ENCODE measurements at regions not wholly inside any gene's neighbourhood (a gene's known extent, or its start where the extent isn't known, plus 50 kb on each side); places are given as distances from the start of the nearest gene placed in this dataset.

- Mint-ChIP-seq H3K4me1 (ENCODE audit: low read depth) (peaks cover 15% of the 10 kb centered on the region), H3K27me3 (ENCODE audit: low read depth) (no peaks in the 10 kb centered on the region), H3K9me3 (ENCODE audit: low read depth) (no peaks in the 10 kb centered on the region), H3K36me3 (ENCODE audit: low read depth) (no peaks in the 10 kb centered on the region), H3K27ac (ENCODE audit: unreplicated experiment) (no peak overlapping the region), H3K4me3 (ENCODE audit: unreplicated experiment) (no peak overlapping the region)
- DNase-seq (ENCODE audit: low spot score): no peak
- no peak for TF ChIP-seq CTCF (IDR thresholded peaks at IDR 0.05)
Observed at GRCh38 chr13:44694291-44694690, 118.2 kb upstream of the TSC22D1 start.

- no peaks in the 10 kb centered on the region for H3K9me3 Mint-ChIP-seq (ENCODE audit: low read depth)
- DNase-seq (ENCODE audit: low spot score): no peak
- no peak overlapping the region for H3K27ac Mint-ChIP-seq (ENCODE audit: unreplicated experiment)
- TF ChIP-seq CTCF (IDR thresholded peaks at IDR 0.05): no peak
- H3K27me3 Mint-ChIP-seq (ENCODE audit: low read depth): no peaks in the 10 kb centered on the region
- H3K36me3 Mint-ChIP-seq (ENCODE audit: low read depth): no peaks in the 10 kb centered on the region
- peaks cover 25% of the 10 kb centered on the region for H3K4me1 Mint-ChIP-seq (ENCODE audit: low read depth)
- H3K4me3 Mint-ChIP-seq (ENCODE audit: unreplicated experiment): no peak overlapping the region
Observed at GRCh38 chr13:44693156-44693764, 117.1 kb upstream of the TSC22D1 start.

- Mint-ChIP-seq H3K4me1 (ENCODE audit: low read depth) (peaks cover 25% of the 10 kb centered on the region), H3K4me3 (ENCODE audit: unreplicated experiment) (no peak overlapping the region), H3K27me3 (ENCODE audit: low read depth) (no peaks in the 10 kb centered on the region), H3K36me3 (ENCODE audit: low read depth) (no peaks in the 10 kb centered on the region), H3K27ac (ENCODE audit: unreplicated experiment) (no peak overlapping the region), H3K9me3 (ENCODE audit: low read depth) (no peaks in the 10 kb centered on the region)
- no peak for TF ChIP-seq CTCF (IDR thresholded peaks at IDR 0.05)
- no peak for DNase-seq (ENCODE audit: low spot score)
Observed at GRCh38 chr13:44692173-44692713, 116.1 kb upstream of the TSC22D1 start.

GRCh38 chr13:44690376-44690775, 114.2 kb upstream of the TSC22D1 start:
- H3K27me3 Mint-ChIP-seq (ENCODE audit: low read depth): no peaks in the 10 kb centered on the region
- peaks cover 3% of the 10 kb centered on the region for H3K9me3 Mint-ChIP-seq (ENCODE audit: low read depth)
- no peak overlapping the region for H3K27ac Mint-ChIP-seq (ENCODE audit: unreplicated experiment)
- no peaks in the 10 kb centered on the region for H3K36me3 Mint-ChIP-seq (ENCODE audit: low read depth)
- H3K4me1 Mint-ChIP-seq (ENCODE audit: low read depth): peaks cover 25% of the 10 kb centered on the region
- DNase-seq (ENCODE audit: low spot score): no peak
- no peak for TF ChIP-seq CTCF (IDR thresholded peaks at IDR 0.05)
- H3K4me3 Mint-ChIP-seq (ENCODE audit: unreplicated experiment): no peak overlapping the region

GRCh38 chr13:44688652-44689051, 112.5 kb upstream of the TSC22D1 start:
- no peaks in the 10 kb centered on the region for H3K36me3 Mint-ChIP-seq (ENCODE audit: low read depth)
- TF ChIP-seq CTCF (IDR thresholded peaks at IDR 0.05): no peak
- peaks cover 3% of the 10 kb centered on the region for H3K9me3 Mint-ChIP-seq (ENCODE audit: low read depth)
- DNase-seq (ENCODE audit: low spot score): no peak
- H3K4me1 Mint-ChIP-seq (ENCODE audit: low read depth): peaks cover 25% of the 10 kb centered on the region
- H3K27ac Mint-ChIP-seq (ENCODE audit: unreplicated experiment): no peak overlapping the region
- no peaks in the 10 kb centered on the region for H3K27me3 Mint-ChIP-seq (ENCODE audit: low read depth)
- no peak overlapping the region for H3K4me3 Mint-ChIP-seq (ENCODE audit: unreplicated experiment)

Data from chondrocyte (in vitro differentiated cells).